GM19043 (cell line): ENCODE measurements at regions not wholly inside any gene's neighbourhood (a gene's known extent, or its start where the extent isn't known, plus 50 kb on each side); places are given as distances from the start of the nearest gene placed in this dataset.
A peak's percentile ranks its signal among the peaks of the same experiment; 100 is the strongest.
"Not testable (repeated sequence)": the region's sequence is repeated elsewhere in the genome, so short reads cannot be mapped to it uniquely, and the experiment has no call there.

Experiments
- ATAC-seq: cut with Tn5 transposase; IDR thresholded peaks from one replicate; pipeline ENCODE4 v1.9.1; 2021; ENCODE audit warnings: low read depth; ENCODE audit not compliant: unreplicated experiment

DNA sequence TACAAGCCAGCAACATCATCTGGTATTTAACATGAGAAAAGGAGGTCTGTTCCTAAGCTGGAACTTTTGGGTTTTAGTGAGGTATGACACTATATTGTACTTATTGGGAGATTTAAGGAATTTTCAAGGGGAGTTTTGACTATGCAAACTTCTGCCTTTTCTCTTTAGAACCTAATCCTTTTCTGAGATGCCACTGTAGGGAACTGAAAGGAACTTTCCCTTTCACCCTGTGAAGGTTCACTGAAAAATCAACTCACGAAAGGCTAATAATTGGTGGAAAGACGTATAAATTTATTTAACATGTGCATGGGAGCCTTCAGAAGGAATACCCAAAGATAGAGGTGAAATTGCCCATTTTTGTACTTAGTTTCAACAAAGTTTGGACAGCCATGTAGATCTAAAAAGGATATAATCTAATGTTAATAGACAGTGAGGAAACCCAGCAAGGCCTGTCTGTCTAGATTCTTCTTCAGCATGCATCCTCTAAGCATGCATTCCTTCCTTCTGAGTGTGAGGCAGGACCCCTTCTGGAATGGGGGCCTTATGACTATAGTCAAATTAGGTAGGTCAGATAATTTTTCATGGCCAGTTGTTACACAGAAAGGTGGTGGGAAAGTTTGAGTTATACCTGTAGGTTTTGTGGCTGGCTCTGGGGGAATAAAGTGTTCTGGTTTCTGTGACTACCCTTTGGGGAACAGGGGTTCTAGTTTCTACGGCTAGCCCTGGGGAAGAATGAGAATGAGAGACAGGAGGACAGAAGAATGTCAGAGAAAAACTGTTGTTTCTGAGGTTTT, 200.3 kb downstream of the C9orf152 start:
- ATAC-seq, result peak; percentile 73

DNA sequence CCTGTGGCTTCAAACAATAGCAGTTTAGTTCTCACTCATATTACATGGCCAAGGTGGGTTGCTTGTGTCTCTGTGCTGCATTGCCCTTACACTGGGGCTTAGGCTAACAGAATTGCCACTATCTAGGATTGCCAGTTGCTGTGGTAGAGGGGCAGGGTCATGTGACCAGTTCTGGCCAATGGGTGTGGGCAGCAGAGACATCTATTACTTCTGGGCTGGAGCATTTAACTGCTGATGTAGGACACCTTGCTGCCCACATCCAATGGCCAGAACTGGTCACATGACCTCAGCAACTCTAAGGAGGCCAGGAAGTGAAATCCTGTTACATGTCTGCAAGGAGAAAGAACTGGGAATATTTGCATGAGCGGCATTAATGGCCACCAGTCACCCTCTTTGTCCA, 199.3 kb downstream of the C9orf152 start:
- no peak for ATAC-seq

DNA sequence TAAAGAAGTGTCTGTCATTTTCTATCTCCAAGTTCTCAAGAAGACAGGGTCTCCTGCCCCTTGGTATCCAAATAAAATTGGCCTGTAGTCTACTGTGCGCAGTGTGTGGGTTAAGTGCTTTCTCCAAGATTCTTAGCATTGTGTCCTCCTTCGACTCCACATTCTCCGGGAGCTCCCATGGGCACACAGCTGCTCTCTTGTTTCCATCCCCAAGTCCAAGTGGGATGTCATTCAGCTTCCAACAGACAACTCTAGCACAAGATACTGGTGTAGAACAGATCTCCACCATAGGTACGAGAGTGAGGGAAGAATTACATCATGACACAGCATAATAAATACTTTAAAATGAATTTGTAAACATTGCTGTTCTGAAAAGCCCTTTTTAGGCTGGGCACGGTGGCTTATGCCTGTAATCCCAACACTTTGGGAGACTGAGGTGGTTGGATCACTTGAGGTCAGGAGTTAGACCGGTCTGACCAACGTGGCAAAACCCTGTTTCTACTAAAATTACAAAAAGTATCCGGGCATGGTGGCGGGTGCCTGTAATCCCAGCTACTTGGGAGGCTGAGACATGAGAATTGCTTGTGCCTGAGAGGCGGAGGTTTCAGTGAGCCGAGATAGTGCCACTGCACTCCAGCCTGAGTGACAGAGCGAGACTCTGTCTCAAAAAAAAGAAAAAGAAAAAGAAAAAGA, 196.2 kb downstream of the C9orf152 start:
- no peak for ATAC-seq

DNA sequence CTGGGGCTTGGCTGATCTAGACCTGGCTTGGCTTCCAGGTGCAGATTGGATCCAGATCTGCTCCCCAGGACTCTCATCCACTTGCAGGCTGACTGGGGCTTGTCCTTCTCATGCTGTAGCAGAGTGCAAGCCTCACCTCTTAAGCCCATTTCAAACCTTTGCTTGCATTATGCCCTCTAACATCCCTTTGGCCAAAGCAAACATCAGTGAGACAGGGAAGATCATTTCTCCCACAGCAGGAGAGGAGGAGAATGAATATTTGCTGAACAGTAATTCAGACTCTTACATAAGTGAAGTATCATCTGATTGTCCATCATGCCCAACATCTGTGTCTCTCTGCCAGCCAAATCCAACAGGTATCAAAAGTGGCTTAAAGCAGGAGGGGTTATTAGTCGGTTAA, 194.9 kb downstream of the C9orf152 start:
- ATAC-seq, result no peak

DNA sequence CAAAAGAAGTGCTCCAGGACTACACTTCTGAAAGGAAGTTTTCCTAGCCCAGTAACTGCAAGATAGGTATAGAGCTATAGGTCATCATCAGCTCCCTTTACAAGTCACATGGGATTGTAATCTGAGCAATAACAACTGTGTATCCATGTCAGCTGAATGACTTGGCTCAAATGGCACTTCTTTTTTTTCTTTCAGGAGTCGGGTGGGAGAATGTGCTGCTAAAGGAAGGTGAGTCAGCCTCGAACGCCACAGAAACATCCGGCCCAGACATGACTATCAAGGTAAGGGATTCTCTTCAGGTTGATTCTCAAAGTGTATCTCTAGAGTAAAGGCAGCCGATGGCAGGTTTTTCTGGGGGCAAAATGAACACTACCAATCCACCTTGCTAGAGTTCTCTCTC, 192.2 kb downstream of the C9orf152 start:
- ATAC-seq, result no peak

DNA sequence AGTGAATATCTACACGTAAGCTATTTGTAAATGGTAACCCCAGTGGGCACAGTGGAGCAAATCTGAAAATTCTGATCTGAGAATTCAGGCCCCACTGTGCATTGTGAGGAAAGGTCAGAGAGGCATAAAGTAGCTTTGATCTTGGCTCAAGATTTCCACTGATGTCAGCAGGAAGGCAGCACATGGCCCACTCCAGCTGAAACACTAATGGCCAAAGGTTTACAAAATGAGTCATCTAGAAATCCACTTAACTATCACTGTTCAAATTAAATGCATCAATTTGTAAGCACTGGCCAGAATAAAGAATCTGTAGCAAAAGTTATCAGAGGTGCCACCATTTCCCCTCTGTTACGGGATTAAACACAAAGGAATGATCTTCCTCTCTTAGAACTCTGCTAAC, 191.6 kb downstream of the C9orf152 start:
- no peak for ATAC-seq

DNA sequence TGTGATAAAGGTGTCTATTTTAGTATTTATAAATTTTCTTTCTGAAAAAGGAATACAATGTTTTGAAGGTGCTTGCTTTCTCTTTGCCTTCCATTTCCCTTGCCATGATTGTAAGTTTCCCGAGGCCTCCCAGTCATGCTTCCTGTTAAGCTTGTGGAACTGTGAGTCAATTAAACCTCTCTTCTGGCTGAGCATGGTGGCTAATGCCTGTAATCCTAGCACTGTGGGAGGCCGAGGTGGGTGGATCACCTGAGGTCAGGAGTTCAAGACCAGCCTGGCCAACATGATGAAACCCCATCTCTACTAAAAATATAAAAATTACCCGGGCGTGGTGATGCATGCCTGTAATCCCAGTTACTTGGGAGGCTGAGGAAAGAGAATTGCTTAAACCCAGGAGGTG, 187.7 kb downstream of the C9orf152 start:
- ATAC-seq, result not testable (repeated sequence)

DNA sequence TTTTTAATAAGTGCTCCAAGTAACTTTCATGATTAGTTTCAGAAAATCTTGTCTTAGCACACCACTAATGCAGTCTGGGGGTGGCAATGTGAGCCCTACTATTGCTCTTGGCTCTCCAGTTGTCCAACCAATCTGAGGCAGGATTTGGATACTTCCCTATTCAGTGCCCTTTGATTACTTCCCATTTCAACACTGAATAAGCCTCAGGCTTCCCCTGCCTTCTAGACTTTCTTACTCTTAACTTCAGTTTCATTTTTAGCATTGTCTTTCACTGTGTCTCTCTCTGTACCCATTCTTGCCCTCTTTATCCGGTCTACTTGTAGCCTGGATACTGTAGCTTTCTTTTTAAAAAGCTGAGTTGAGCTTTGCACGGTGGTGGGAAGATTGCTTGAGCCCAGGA, 186.1 kb downstream of the C9orf152 start:
- peak; percentile 90 for ATAC-seq

DNA sequence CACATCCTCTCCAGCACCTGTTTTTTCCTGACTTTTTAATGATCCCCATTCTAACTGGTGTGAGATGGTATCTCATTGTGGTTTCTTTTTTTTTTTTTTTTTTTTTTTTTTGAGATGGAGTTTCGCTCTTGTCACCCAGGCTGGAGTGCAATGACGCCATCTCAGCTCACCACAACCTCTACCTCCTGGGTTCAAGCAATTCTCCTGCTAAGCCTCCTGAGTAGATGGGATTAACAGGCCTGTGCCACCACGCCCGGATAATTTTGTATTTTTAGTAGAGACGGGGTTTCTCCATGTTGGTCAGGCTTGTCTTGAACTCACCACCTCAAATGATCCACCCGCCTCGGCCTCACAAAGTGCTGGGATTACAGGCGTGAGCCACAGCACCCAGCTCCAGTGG, 184.7 kb downstream of the C9orf152 start:
- ATAC-seq, result not testable (repeated sequence)

DNA sequence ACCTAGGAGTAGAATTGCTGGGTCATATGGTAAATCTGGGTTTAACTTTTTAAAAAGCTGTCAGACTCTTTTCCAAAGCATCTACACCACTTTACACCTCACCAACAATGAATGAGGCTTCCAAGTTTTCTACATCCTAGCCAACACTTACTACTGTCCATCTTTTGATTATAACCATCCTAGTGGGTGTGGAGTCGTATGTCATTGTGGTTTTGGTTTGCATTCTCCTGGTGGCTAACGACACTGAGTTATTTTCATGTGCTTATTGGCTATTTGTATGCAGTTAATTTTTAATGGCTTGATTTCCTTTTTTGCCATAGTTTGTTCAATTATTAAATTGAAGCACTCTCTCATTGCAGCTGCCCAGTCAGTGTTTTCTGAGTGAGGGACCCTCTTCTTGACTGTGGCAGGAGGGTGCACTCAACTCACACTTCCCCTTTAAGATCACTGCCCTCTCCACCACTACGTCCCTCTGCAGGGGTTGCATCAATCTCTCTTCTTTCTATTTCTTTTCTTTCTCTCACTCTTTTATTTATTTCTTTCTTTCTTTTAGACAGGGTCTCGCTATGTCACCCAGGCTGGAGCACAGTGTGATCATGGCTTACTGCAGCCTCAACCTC, 182.3 kb downstream of the C9orf152 start:
- no peak for ATAC-seq

DNA sequence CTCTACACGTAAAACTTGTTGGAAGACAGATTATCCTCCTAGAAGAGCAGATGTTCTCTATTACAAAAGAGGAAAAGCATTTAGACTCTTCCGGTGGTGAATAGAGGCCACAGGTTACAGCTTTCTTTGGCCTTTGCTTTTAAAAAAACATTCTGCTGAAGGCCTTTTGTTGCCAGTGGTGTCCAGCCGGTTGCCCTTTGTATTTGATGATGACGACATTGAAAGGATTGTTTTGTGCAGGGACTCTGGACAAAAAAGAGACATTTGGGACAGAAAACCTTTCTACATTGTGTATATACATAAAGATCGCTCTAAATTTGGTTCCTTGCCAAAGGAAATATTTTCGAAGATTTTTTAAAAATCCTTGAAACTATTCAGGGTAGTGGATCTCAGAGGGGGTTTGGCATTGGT, 180.3 kb downstream of the C9orf152 start:
- no peak for ATAC-seq

DNA sequence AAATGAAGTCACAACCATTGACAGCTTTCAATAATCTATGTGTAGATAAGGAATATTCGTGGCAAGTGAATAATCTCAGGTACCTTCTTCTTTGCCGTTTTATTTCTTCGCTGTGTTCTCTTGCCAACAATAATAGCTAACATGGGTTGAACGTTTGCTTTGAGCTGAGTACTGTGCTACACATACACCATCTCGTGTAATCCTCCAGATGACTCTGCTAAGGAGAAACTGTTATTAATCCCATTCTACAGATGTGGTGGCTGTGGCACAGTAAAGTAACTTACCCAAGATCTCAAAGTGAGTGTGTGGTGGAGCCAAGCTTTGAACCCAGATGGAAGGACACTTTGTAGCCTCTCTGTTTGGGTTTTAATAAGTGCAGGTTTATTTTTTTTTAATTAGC, 179.7 kb downstream of the C9orf152 start:
- ATAC-seq, result no peak

DNA sequence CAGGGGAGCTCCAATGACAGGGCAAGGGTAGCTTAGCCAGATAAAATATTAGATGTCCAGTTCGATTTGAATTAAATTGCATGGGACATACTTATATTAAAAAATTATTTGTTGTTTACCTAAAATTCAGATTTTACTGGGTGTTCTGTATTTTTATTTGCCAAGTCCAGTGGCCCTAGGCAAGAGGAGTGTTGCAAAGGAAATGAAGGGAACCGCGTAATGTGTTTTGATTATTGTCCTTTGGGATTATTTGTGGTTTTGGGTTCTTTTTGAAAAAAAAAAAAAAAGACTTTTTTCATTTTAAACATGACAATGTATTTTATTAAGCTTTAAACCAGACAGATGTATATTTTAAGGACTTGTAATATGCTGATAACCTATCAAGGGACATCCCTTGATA, 179.3 kb downstream of the C9orf152 start:
- ATAC-seq, result no peak

DNA sequence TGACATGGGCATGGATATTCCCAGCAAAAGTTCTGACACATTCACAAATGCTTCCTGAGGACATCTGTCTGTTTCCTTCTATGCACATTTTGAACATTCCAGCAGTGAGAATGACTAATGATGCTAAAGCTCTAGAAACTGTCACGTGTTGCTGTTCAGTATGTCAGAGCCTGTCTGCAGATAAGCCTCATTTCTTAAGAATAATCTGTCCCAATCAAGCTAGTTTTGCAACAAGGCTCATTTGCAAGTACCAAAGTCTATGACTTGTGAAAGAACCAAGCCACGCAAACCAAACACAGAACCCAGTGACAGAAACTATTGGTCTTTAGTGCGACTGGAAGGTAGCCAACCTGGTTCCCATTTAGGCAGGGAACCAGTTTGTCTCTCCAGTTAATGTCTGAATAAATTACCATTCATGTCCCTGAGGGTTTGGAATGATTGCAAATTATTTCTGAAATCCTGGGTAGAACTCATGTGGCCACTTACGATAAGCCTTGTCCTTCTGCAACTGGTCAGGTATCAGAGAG, 178.5 kb downstream of the C9orf152 start:
- ATAC-seq, result no peak

DNA sequence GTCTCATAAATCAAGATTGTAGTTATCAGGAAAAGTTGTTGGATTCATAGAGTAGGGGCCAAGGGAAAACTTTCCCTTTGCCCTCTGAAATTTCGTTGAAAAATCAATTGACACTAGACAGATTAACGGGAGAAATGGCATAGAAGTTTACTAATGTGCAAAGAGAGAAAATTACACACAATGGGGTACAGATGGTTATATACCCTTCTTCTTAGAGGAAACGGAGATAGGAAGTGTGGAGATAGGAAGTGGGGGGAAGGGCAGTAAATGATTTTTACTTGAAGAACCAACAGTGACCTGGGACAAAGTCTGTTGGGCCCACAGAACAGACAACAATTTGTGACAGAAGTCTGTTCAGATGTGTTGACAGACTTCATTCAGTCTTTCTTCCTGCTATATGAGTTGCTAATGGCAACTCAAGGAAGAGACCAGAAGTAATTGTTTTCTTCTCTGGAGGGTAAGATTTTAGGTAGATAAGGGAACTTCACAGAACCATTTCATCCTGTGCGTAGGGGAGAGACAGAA, 177.9 kb downstream of the C9orf152 start:
- ATAC-seq, result no peak

DNA sequence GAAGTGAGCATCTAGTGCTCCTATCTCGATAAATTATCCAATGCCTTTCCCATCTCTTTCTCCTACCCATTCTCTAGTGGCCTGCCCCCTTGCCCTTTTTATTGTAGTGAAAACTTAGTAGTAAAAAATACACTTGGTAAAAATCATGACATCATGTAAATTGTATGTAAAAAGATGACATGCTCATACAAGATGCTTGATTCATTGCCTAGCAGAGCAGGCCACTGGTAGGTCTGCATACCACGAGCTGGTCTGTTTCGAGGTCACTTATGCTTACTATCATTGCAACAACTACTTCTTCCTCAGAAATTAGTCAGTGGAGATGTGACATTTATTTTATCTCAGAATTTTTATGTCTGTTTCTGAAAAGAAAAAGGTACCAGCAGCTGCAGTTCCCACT, 177.3 kb downstream of the C9orf152 start:
- no peak for ATAC-seq

DNA sequence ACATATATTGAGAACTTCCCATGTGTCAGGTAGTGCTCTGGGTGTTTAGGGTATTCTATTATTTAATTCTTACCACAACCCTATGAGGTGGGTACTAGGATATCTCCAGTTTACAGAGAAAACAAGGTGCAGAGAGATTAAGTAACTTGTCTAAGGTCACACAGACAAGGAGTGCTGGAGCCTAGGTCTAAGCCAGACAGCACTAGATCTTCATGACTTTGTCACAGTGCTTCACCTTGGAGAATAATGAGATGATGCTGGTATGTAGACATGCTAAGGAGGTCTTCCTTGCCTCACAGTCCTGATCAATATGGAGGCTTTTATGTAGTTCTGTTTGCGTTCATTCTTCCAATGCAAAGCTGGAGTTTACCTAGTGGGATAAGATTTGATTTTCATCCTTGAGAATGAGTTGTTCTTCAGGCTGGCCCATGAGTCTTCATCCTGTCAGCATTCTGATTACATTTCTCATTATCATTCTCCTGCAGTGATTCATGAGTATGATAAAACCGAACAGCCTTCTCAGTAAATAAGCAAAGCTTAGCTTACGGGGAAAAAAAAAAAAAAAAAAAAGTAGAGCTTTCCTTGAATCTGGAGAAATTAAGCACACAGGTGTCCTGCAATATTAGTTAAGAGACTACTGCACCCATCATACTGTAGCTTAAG, 176.3 kb downstream of the C9orf152 start:
- ATAC-seq, result no peak

DNA sequence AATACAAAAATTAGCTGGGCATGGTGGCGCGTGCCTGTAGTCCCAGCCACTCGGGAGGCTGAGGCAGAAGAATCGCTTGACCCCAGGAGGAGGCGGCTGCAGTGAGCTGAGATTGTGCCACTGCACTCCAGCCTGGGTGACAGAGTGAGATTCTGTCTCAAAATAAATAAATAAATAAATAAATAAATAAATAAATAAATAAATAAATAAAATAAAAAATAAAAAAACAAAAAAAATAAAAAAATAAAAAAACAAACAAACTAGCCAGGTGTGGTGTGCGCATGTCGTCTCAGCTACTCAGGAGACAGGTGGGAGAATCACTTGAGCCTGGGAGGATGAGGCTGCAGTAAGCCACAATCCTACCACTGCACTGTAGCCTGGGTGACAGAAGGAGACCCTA, 175.4 kb downstream of the C9orf152 start:
- not testable (repeated sequence) for ATAC-seq

DNA sequence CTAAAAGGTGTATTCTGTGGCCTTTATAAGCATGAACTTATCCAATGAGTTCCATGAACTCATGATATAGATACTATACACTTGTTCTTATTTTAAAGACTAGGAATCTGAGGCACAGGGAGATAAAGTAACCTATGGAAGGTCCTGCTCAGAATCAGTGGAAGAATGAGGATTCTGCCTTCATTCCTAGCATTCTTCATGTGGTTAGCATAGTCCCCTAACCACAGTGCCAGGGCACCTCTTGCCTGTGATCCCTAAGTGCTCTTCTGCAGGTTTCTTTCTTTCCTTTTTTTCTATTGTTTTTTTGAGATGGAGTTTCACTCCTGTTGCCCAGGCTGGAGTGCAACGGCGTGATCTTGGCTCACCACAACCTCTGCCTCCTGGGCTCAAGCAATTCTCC, 174.1 kb downstream of the C9orf152 start:
- no peak for ATAC-seq

DNA sequence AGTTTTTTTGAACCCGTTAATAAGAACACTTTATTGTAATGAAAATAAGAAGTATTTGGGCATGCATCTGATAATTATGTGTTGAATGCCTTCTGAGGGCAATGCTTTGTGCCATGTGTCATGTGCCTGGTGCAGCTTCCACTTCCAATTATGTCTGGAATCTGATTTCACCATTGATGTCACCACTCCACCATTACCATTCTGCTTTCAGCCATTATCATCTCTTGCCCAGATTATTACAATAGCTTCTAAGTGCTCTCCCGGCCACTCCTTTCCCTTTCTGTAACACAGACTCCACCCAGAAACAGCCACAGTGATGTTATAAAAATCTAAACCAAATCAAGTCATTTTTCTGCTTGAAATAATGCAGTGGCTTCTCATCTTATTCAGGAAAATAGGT, 171.7 kb downstream of the C9orf152 start:
- ATAC-seq, result no peak

DNA sequence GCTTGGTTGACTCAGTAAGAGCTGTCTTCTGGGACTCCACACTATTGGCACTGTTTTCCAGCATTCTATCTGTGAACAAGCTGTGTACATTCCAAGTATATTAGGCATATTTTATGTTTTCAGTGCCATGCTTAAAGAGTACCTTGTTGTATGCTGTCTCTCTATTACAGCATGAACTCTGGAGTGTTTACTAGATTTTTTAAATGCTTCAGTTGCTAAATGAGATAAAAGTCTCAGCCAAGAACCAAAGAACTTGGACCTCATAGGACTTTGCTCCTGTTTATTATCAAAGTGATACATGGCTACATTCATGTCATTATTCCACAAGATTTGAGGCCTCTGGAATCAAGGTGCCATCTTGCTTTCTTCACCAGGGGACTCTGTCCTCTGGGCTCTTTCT, 167.2 kb downstream of the C9orf152 start:
- no peak for ATAC-seq
